HL-60 (cell line): ENCODE measurements at regions not wholly inside any gene's neighbourhood (a gene's known extent, or its start where the extent isn't known, plus 50 kb on each side); places are given as distances from the start of the nearest gene placed in this dataset.

ENCODE experiments used
- GABPA ChIP-seq: IDR thresholded peaks from 2 replicates; pipeline ENCODE4 v1.6.1; 2012; ENCODE audit warnings: low read depth
- POLR2AphosphoS5 ChIP-seq: IDR thresholded peaks from 2 replicates; pipeline ENCODE4 v1.6.1; 2012; ENCODE audit warnings: low read depth
- SPI1 ChIP-seq: IDR thresholded peaks from 2 replicates; pipeline ENCODE4 v1.6.1; 2012; ENCODE audit warnings: low read depth, mild to moderate bottlenecking, borderline replicate concordance
- TF ChIP-seq, protein P1 (sequence below): IDR thresholded peaks from one replicate; pipeline ENCODE4 v1.5.1; 2011; ENCODE audit warnings: low read length, control low read depth, inconsistent platforms; ENCODE audit not compliant: insufficient read depth
- TF ChIP-seq, protein P2 (sequence below): IDR thresholded peaks from 2 replicates; pipeline ENCODE4 v1.6.1; 2012; ENCODE audit warnings: low read depth; ENCODE audit not compliant: insufficient replicate concordance

DNA sequence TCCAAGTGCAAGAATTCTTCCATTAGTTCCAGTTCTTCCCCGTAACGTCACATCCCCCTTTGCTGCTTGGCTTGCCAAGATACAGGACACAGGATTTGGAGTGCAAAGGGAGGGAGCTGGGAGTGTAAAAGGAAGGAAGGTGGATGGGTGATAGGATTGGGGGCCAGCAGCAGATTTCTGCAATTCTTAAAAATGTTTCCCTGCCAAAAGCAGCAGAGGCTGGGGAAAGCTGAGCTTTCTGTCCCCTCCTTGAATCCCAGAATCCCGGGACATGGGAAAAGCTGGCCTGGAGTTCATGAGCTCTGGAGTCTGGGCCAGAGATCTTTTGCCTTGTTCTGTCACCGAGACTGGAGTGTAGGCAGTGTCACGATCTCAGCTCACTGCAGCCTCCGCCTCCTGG, 60.0 kb upstream of the EPB41L1 start:
- TF ChIP-seq, protein P1, sequence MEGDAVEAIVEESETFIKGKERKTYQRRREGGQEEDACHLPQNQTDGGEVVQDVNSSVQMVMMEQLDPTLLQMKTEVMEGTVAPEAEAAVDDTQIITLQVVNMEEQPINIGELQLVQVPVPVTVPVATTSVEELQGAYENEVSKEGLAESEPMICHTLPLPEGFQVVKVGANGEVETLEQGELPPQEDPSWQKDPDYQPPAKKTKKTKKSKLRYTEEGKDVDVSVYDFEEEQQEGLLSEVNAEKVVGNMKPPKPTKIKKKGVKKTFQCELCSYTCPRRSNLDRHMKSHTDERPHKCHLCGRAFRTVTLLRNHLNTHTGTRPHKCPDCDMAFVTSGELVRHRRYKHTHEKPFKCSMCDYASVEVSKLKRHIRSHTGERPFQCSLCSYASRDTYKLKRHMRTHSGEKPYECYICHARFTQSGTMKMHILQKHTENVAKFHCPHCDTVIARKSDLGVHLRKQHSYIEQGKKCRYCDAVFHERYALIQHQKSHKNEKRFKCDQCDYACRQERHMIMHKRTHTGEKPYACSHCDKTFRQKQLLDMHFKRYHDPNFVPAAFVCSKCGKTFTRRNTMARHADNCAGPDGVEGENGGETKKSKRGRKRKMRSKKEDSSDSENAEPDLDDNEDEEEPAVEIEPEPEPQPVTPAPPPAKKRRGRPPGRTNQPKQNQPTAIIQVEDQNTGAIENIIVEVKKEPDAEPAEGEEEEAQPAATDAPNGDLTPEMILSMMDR, result no peak
- no peak for TF ChIP-seq POLR2AphosphoS5
- no peak for TF ChIP-seq SPI1
- TF ChIP-seq, protein P2, sequence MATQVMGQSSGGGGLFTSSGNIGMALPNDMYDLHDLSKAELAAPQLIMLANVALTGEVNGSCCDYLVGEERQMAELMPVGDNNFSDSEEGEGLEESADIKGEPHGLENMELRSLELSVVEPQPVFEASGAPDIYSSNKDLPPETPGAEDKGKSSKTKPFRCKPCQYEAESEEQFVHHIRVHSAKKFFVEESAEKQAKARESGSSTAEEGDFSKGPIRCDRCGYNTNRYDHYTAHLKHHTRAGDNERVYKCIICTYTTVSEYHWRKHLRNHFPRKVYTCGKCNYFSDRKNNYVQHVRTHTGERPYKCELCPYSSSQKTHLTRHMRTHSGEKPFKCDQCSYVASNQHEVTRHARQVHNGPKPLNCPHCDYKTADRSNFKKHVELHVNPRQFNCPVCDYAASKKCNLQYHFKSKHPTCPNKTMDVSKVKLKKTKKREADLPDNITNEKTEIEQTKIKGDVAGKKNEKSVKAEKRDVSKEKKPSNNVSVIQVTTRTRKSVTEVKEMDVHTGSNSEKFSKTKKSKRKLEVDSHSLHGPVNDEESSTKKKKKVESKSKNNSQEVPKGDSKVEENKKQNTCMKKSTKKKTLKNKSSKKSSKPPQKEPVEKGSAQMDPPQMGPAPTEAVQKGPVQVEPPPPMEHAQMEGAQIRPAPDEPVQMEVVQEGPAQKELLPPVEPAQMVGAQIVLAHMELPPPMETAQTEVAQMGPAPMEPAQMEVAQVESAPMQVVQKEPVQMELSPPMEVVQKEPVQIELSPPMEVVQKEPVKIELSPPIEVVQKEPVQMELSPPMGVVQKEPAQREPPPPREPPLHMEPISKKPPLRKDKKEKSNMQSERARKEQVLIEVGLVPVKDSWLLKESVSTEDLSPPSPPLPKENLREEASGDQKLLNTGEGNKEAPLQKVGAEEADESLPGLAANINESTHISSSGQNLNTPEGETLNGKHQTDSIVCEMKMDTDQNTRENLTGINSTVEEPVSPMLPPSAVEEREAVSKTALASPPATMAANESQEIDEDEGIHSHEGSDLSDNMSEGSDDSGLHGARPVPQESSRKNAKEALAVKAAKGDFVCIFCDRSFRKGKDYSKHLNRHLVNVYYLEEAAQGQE, result no peak
- no peak for TF ChIP-seq GABPA
